HT-29 (cell line): ENCODE measurements at regions not wholly inside any gene's neighbourhood (a gene's known extent, or its start where the extent isn't known, plus 50 kb on each side); places are given as distances from the start of the nearest gene placed in this dataset.
"Not testable (repeated sequence)": the region's sequence is repeated elsewhere in the genome, so short reads cannot be mapped to it uniquely, and the experiment has no call there.

Source experiments
- DNase-seq: peaks from one replicate; pipeline ENCODE4 v3.0.0-alpha.2; 2015; ENCODE audit warnings: low spot score

- no peak for DNase-seq
Measured at GRCh38 chr4:148654131-148654530, 211.9 kb upstream of the NR3C2 start.

GRCh38 chr4:148653681-148654080 is 211.5 kb upstream of the NR3C2 start:
- no peak for DNase-seq

GRCh38 chr4:148651991-148652390 is 209.8 kb upstream of the NR3C2 start:
- DNase-seq = no peak

- no peak for DNase-seq
Measured at GRCh38 chr4:148649652-148650331, 207.6 kb upstream of the NR3C2 start.

GRCh38 chr4:148643851-148644250 is 201.6 kb upstream of the NR3C2 start:
- no peak for DNase-seq

GRCh38 chr4:148642907-148643306 is 200.7 kb upstream of the NR3C2 start:
- DNase-seq = no peak

- not testable (repeated sequence) for DNase-seq
Measured at GRCh38 chr4:148638079-148638478, 195.9 kb upstream of the NR3C2 start.

- DNase-seq = not testable (repeated sequence)
Measured at GRCh38 chr4:148637453-148637852, 195.2 kb upstream of the NR3C2 start.

- DNase-seq = peak; percentile 11
Measured at GRCh38 chr4:148634476-148634875, 192.3 kb upstream of the NR3C2 start.

- no peak for DNase-seq
Measured at GRCh38 chr4:148633720-148634119, 191.5 kb upstream of the NR3C2 start.

GRCh38 chr4:148632476-148632875 is 190.3 kb upstream of the NR3C2 start:
- DNase-seq = no peak

GRCh38 chr4:148630051-148630450 is 187.8 kb upstream of the NR3C2 start:
- no peak for DNase-seq

GRCh38 chr4:148618856-148619255 is 176.6 kb upstream of the NR3C2 start:
- DNase-seq = no peak

- no peak for DNase-seq
Measured at GRCh38 chr4:148608968-148609367, 166.8 kb upstream of the NR3C2 start.

GRCh38 chr4:148598418-148599207 is 156.4 kb upstream of the NR3C2 start:
- DNase-seq = not testable (repeated sequence)

GRCh38 chr4:148589182-148589581 is 147.0 kb upstream of the NR3C2 start:
- DNase-seq = no peak

- no peak for DNase-seq
Measured at GRCh38 chr4:148575577-148575976, 133.4 kb upstream of the NR3C2 start.

GRCh38 chr4:148574911-148575310 is 132.7 kb upstream of the NR3C2 start:
- no peak for DNase-seq

GRCh38 chr4:148574502-148574901 is 132.3 kb upstream of the NR3C2 start:
- no peak for DNase-seq

- no peak for DNase-seq
Measured at GRCh38 chr4:148574066-148574465, 131.9 kb upstream of the NR3C2 start.

- DNase-seq = no peak
Measured at GRCh38 chr4:148573296-148573695, 131.1 kb upstream of the NR3C2 start.

- no peak for DNase-seq
Measured at GRCh38 chr4:148565801-148566200, 123.6 kb upstream of the NR3C2 start.

GRCh38 chr4:148563684-148564083 is 121.5 kb upstream of the NR3C2 start:
- DNase-seq = no peak
